Panc1 (cell line): ENCODE measurements at regions not wholly inside any gene's neighbourhood (a gene's known extent, or its start where the extent isn't known, plus 50 kb on each side); places are given as distances from the start of the nearest gene placed in this dataset.

Source experiments
- CTCF ChIP-seq: fragments of 450-650 bp; IDR thresholded peaks from 2 replicates; pipeline ENCODE4 v1.5.1; 2017; ENCODE audit warnings: mild to moderate bottlenecking
- POLR2AphosphoS5 ChIP-seq: IDR thresholded peaks from 2 replicates; pipeline ENCODE4 v1.6.1; 2012; ENCODE audit warnings: mild to moderate bottlenecking, low read depth, low read length, moderate library complexity
- REST ChIP-seq, 2 experiments: IDR thresholded peaks; 2 replicates each; pipeline ENCODE4 v1.6.1; 2011 to 2012; ENCODE audit warnings: low read depth in 2 of 2, control low read depth in 1 of 2, low read length in 1 of 2, mild to moderate bottlenecking in 1 of 2, moderate library complexity in 1 of 2; ENCODE audit not compliant: insufficient read depth in 1 of 2
- SIN3A ChIP-seq: IDR thresholded peaks from 2 replicates; pipeline ENCODE4 v1.6.1; 2012; ENCODE audit warnings: low read depth, mild to moderate bottlenecking, low read length, moderate library complexity, borderline replicate concordance; ENCODE audit not compliant: insufficient read depth

- no peak for TF ChIP-seq CTCF
- TF ChIP-seq POLR2AphosphoS5 = no peak
- TF ChIP-seq REST (IDR thresholded peaks at IDR 0.05; ENCODE audit: insufficient read depth in 1 of 2, low read depth in 2 of 2, low read length in 1 of 2) = no peak
- TF ChIP-seq SIN3A = no peak
These were observed 125.9 kb upstream of the KCNH7 start for GRCh38 chr2:162964513-162964912.
